ENCODE measurements at regions not wholly inside any gene's neighbourhood (a gene's known extent, or its start where the extent isn't known, plus 50 kb on each side); places are given as distances from the start of the nearest gene placed in this dataset.

DNA sequence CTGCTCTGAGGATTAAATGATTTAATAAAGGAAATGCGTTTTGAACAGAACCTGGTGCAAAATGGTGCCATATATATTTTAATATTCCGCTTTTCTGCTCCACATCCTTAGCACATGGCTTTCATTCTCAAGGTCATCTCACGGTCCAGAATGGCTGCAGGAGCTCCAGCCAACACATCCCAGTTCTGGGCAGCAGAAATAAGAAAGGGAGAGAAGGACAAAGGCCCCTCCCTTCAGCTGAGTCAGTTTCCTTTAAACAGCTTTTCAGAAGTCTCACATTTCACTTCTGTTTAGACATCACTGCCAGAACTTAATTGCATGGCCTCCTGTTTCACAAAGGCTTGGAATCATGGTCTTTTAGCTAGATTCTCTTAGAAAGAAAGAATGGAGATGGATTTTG is 75.2 kb upstream of the LRRN2 start:
- no peaks in the 10 kb centered on the region for H3K79me2 ChIP-seq (ENCODE audit: low read length)
- H3K4me1 ChIP-seq (ENCODE audit: low read length) = 0 out of 2 replicates have a peak, but pooled peaks cover 3% of the 10 kb centered on the region
- H3K36me3 ChIP-seq (replicated peaks; ENCODE audit: insufficient read depth, low read length) = no peaks in the 10 kb centered on the region
- no peaks in the 10 kb centered on the region for H4K20me1 ChIP-seq (ENCODE audit: insufficient read depth, low read length)
- no peak overlapping the region for H2AFZ ChIP-seq (ENCODE audit: low read length)
- H3K27me3 ChIP-seq (replicated peaks; ENCODE audit: insufficient read depth, low read length) = no peaks in the 10 kb centered on the region
- no peak overlapping the region for H3K9ac ChIP-seq (ENCODE audit: low read length)
- 0 out of 2 replicates have a peak, but pooled peaks cover 4% of the 10 kb centered on the region for H3F3A ChIP-seq (ENCODE audit: insufficient read depth, low read length)
- H3K4me2 ChIP-seq (ENCODE audit: low read depth, low read length) = no peak overlapping the region
- H3K27ac ChIP-seq (ENCODE audit: low read length) = no peak overlapping the region
- no peaks in the 10 kb centered on the region for H3K9me2 ChIP-seq (replicated peaks; ENCODE audit: insufficient read depth, low read length)
- H3K9me3 ChIP-seq (replicated peaks; ENCODE audit: insufficient read depth, low read length) = no peaks in the 10 kb centered on the region
- no peak for TF ChIP-seq EZH2 (optimal IDR thresholded peaks at IDR 0.05; ENCODE audit: low read depth, low read length)
- no peak for DNase-seq
- no peak overlapping the region for H3K4me3 ChIP-seq (ENCODE audit: low read length)

DNA sequence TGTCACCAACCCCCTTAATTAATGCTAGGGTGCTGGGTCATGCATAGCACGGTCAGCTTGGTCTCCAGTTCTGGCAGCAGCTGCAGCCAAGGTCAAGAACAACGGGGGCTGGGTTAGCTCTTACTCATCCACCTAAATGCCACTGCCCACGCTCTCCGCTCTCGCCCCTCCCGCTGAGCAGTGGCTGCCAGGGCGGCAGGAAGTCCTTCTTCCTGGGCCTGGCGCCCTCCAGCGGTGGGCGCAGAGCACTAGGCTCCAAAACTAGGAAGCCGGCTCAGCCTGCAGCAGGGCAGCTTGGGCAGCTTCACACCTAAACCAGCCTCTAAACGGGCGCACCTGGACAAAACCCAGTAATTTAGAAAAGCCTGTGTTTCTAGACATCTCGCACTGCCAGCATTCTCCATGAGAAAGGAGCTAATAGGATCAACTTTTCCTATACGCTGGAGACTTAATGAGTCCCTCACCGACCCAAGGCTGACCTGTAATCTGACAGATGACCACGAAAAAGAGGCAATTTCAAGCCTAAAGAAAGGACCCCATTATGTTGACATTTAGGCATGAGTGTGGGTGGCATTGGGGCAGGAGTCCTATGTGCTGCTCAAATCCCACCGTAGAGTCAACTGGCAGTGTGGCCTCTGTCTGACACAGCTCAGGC is 78.4 kb upstream of the LRRN2 start:
- Histone ChIP-seq H4K20me1 (ENCODE audit: insufficient read depth, low read length) (no peaks in the 10 kb centered on the region), H2AFZ (ENCODE audit: low read length) (peak overlapping the region; percentile 58), H3K9ac (ENCODE audit: low read length) (no peak overlapping the region), H3F3A (ENCODE audit: insufficient read depth, low read length) (0 out of 2 replicates have a peak, but pooled peaks cover 4% of the 10 kb centered on the region), H3K9me3 (replicated peaks; ENCODE audit: insufficient read depth, low read length) (no peaks in the 10 kb centered on the region), H3K79me2 (ENCODE audit: low read length) (no peaks in the 10 kb centered on the region), H3K9me2 (replicated peaks; ENCODE audit: insufficient read depth, low read length) (no peaks in the 10 kb centered on the region), H3K27ac (ENCODE audit: low read length) (no peak overlapping the region), H3K27me3 (replicated peaks; ENCODE audit: insufficient read depth, low read length) (no peaks in the 10 kb centered on the region), H3K36me3 (replicated peaks; ENCODE audit: insufficient read depth, low read length) (no peaks in the 10 kb centered on the region), H3K4me3 (ENCODE audit: low read length) (peak overlapping the region; percentile 20; the same call in 1 of the 2 replicates), H3K4me1 (ENCODE audit: low read length) (0 out of 2 replicates have a peak, but pooled peaks cover 3% of the 10 kb centered on the region), H3K4me2 (ENCODE audit: low read depth, low read length) (peak overlapping the region; percentile 50)
- TF ChIP-seq, protein P1, sequence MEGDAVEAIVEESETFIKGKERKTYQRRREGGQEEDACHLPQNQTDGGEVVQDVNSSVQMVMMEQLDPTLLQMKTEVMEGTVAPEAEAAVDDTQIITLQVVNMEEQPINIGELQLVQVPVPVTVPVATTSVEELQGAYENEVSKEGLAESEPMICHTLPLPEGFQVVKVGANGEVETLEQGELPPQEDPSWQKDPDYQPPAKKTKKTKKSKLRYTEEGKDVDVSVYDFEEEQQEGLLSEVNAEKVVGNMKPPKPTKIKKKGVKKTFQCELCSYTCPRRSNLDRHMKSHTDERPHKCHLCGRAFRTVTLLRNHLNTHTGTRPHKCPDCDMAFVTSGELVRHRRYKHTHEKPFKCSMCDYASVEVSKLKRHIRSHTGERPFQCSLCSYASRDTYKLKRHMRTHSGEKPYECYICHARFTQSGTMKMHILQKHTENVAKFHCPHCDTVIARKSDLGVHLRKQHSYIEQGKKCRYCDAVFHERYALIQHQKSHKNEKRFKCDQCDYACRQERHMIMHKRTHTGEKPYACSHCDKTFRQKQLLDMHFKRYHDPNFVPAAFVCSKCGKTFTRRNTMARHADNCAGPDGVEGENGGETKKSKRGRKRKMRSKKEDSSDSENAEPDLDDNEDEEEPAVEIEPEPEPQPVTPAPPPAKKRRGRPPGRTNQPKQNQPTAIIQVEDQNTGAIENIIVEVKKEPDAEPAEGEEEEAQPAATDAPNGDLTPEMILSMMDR (IDR thresholded peaks at IDR 0.05; ENCODE audit: low read length) = peak; percentile 98
- TF ChIP-seq EZH2 (optimal IDR thresholded peaks at IDR 0.05; ENCODE audit: low read depth, low read length) = no peak
- peak; percentile 86 for DNase-seq

DNA sequence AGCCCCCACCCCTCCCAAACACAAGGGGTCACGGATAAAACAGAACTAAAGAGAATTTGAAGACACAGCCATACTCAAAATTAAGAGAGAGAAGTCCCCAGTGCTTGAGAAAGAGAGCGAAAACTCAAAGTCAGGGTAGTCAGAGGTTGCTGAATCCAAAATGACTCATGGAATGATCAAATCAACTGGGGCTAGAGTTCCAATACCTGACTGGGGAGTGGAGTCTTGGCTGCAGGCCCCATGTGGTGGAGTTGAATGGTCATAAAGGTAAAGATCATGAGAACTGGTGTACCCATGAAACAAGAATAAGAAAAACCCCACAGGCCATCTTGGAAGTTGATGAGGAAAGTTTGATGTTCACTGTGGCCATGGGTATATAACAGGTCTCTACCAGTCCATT is 84.5 kb upstream of the LRRN2 start:
- Histone ChIP-seq H2AFZ (ENCODE audit: low read length) (no peak overlapping the region), H3F3A (ENCODE audit: insufficient read depth, low read length) (no peaks in the 10 kb centered on the region), H3K9ac (ENCODE audit: low read length) (no peak overlapping the region), H4K20me1 (ENCODE audit: insufficient read depth, low read length) (no peaks in the 10 kb centered on the region), H3K9me3 (replicated peaks; ENCODE audit: insufficient read depth, low read length) (no peaks in the 10 kb centered on the region), H3K4me2 (ENCODE audit: low read depth, low read length) (no peak overlapping the region), H3K4me1 (ENCODE audit: low read length) (no peaks in the 10 kb centered on the region), H3K27ac (ENCODE audit: low read length) (no peak overlapping the region), H3K27me3 (replicated peaks; ENCODE audit: insufficient read depth, low read length) (no peaks in the 10 kb centered on the region), H3K9me2 (replicated peaks; ENCODE audit: insufficient read depth, low read length) (no peaks in the 10 kb centered on the region), H3K4me3 (ENCODE audit: low read length) (no peak overlapping the region), H3K79me2 (ENCODE audit: low read length) (no peaks in the 10 kb centered on the region), H3K36me3 (replicated peaks; ENCODE audit: insufficient read depth, low read length) (no peaks in the 10 kb centered on the region)
- no peak for TF ChIP-seq EZH2phosphoT487 (IDR thresholded peaks at IDR 0.05; ENCODE audit: low read length)
- TF ChIP-seq, protein P1 (IDR thresholded peaks at IDR 0.05; ENCODE audit: low read length) = no peak
- no peak for TF ChIP-seq EZH2 (optimal IDR thresholded peaks at IDR 0.05; ENCODE audit: low read depth, low read length)
- no peak for DNase-seq

DNA sequence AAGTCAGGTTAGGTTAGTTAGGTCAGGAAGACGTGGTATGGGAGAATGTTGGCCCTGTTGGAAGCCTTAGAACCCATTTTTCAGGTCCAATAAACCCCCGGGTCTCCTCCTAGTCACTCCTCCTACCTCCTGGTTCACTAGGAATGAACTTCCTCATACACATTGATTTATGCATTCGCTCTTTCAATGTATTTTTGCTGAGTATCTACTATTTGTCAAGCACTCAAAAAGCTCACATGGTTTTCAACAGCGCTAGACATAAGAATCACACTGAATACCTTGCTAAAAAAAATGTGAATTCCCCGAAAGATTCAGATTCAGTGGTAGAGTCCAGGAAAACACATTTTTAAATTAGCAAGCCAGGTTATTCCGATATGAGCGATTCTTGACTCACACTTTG is 85.8 kb upstream of the LRRN2 start:
- H3K79me2 ChIP-seq (ENCODE audit: low read length) = no peaks in the 10 kb centered on the region
- H3K27ac ChIP-seq (ENCODE audit: low read length) = no peak overlapping the region
- H3K36me3 ChIP-seq (replicated peaks; ENCODE audit: insufficient read depth, low read length) = no peaks in the 10 kb centered on the region
- H3K4me2 ChIP-seq (ENCODE audit: low read depth, low read length) = no peak overlapping the region
- TF ChIP-seq EZH2phosphoT487 (IDR thresholded peaks at IDR 0.05; ENCODE audit: low read length) = no peak
- TF ChIP-seq, protein P1 (IDR thresholded peaks at IDR 0.05; ENCODE audit: low read length) = no peak
- no peak for TF ChIP-seq EZH2 (optimal IDR thresholded peaks at IDR 0.05; ENCODE audit: low read depth, low read length)
- H3K9ac ChIP-seq (ENCODE audit: low read length) = no peak overlapping the region
- H3K4me1 ChIP-seq (ENCODE audit: low read length) = no peaks in the 10 kb centered on the region
- DNase-seq = no peak
- H4K20me1 ChIP-seq (ENCODE audit: insufficient read depth, low read length) = no peaks in the 10 kb centered on the region
- H3K4me3 ChIP-seq (ENCODE audit: low read length) = no peak overlapping the region
- no peak overlapping the region for H2AFZ ChIP-seq (ENCODE audit: low read length)
- no peaks in the 10 kb centered on the region for H3K27me3 ChIP-seq (replicated peaks; ENCODE audit: insufficient read depth, low read length)
- H3K9me3 ChIP-seq (replicated peaks; ENCODE audit: insufficient read depth, low read length) = no peaks in the 10 kb centered on the region
- H3F3A ChIP-seq (ENCODE audit: insufficient read depth, low read length) = no peaks in the 10 kb centered on the region
- H3K9me2 ChIP-seq (replicated peaks; ENCODE audit: insufficient read depth, low read length) = no peaks in the 10 kb centered on the region

All from MM.1S (cell line).